OCI-LY7 (cell line): ENCODE measurements at regions not wholly inside any gene's neighbourhood (a gene's known extent, or its start where the extent isn't known, plus 50 kb on each side); places are given as distances from the start of the nearest gene placed in this dataset.
A peak's percentile ranks its signal among the peaks of the same experiment; 100 is the strongest.

Experiments used
- BruUV-seq: library from RNA; stranded (reverse); fragments of 400-500 nt; replicated peaks from 2 replicates; lab custom pipeline; 2021; lab: Mats Ljungman, UMichigan
- CTCF ChIA-PET: fragments of 300-600 bp; sonication (Branson Sonifier 250); formaldehyde crosslinking; loops from one replicate; lab custom pipeline; 2022; ENCODE audit warnings: antibody characterized with exemption; ENCODE audit not compliant: unreplicated experiment; lab: Charles Lee
- POLR2A ChIA-PET: fragments of 300-600 bp; sonication (Branson Sonifier 250); formaldehyde crosslinking; loops from one replicate; lab custom pipeline; 2022; ENCODE audit warnings: antibody characterized with exemption; lab: Charles Lee
- DNase-seq: peaks from one replicate; pipeline ENCODE4 v3.0.0-alpha.2; 2015; ENCODE audit warnings: low spot score
- H2AFZ ChIP-seq: fragments of 200-600 bp; sonication (generic), shearing (Covaris generic); 2 replicates; pipeline ENCODE4 v1.6.1; 2014; ENCODE audit warnings: mild to moderate bottlenecking, antibody characterized with exemption, low read length, moderate library complexity
- H3K27ac ChIP-seq: fragments of 200-600 bp; sonication (generic); 2 replicates; pipeline ENCODE4 v1.5.1; 2014; ENCODE audit warnings: mixed run types, low read depth, mild to moderate bottlenecking, moderate library complexity, low read length, inconsistent platforms; ENCODE audit not compliant: poor library complexity, severe bottlenecking
- H3K36me3 ChIP-seq: fragments of 200-600 bp; sonication (generic); 2 replicates; pipeline ENCODE4 v1.6.1; 2014; ENCODE audit warnings: mild to moderate bottlenecking, antibody characterized with exemption, low read length, moderate library complexity, mixed read lengths; ENCODE audit not compliant: insufficient read depth
- H3K4me1 ChIP-seq: fragments of 200-600 bp; sonication (generic); 2 replicates; pipeline ENCODE4 v1.5.1; 2014; ENCODE audit warnings: mild to moderate bottlenecking, low read length; ENCODE audit not compliant: insufficient read depth, poor library complexity, severe bottlenecking
- H3K4me2 ChIP-seq: fragments of 200-600 bp; sonication (generic); 2 replicates; pipeline ENCODE4 v1.6.1; 2014; ENCODE audit warnings: mild to moderate bottlenecking, low read length
- H3K4me3 ChIP-seq: fragments of 200-600 bp; sonication (generic); 2 replicates; pipeline ENCODE4 v1.5.1; 2014; ENCODE audit warnings: mild to moderate bottlenecking, low read depth, low read length; ENCODE audit not compliant: poor library complexity, severe bottlenecking
- H3K79me2 ChIP-seq: fragments of 200-600 bp; sonication (generic); 2 replicates; pipeline ENCODE4 v1.6.1; 2016; ENCODE audit warnings: low read depth, mild to moderate bottlenecking, low read length, moderate library complexity, mixed read lengths; ENCODE audit not compliant: insufficient read depth
- H3K9me2 ChIP-seq: fragments of 200-600 bp; sonication (generic); 2 replicates; pipeline ENCODE4 v1.6.1; 2016; ENCODE audit warnings: mild to moderate bottlenecking, low read length, mixed read lengths; ENCODE audit not compliant: insufficient read depth
- H3K9me3 ChIP-seq: fragments of 200-600 bp; sonication (generic); 2 replicates; pipeline ENCODE4 v1.6.1; 2014; ENCODE audit warnings: mild to moderate bottlenecking, mixed run types, low read length, mixed read lengths
- H4K20me1 ChIP-seq: fragments of 200-600 bp; sonication (generic); 2 replicates; pipeline ENCODE4 v1.6.1; 2014; ENCODE audit warnings: mild to moderate bottlenecking, antibody characterized with exemption, low read length, moderate library complexity, mixed read lengths; ENCODE audit not compliant: insufficient read depth
- EZH2phosphoT487 ChIP-seq: fragments of 200-600 bp; sonication (generic); IDR thresholded peaks from 2 replicates; pipeline ENCODE4 v1.6.1; 2018; ENCODE audit warnings: low read depth, borderline replicate concordance, mild to moderate bottlenecking, mixed run types, antibody characterized with exemption, low read length, moderate library complexity, mixed read lengths
- intact Hi-C: fragments of 100-400 bp; cut with micrococcal nuclease; formaldehyde crosslinking; loops from one replicate; pipeline ENCODE4 v1.10.0; 2022; ENCODE audit not compliant: unreplicated experiment
- TF ChIP-seq, protein P1 (sequence below): fragments of 200-600 bp; sonication (generic); conservative IDR thresholded peaks from 2 replicates; pipeline ENCODE4 v1.5.1; 2014; ENCODE audit warnings: mild to moderate bottlenecking, antibody characterized with exemption, low read length, moderate library complexity, mixed read lengths

GRCh38 chr7:22565315-22565811 is 65.4 kb upstream of the STEAP1B start:
- H3K4me1 ChIP-seq, result peaks cover 27% of the 10 kb centered on the region
- H3K79me2 ChIP-seq, result no peaks in the 10 kb centered on the region
- H4K20me1 ChIP-seq, result no peaks in the 10 kb centered on the region
- DNase-seq, result peak; percentile 13
- H3K4me2 ChIP-seq, result peak overlapping the region; percentile 24; the same call in 1 of the 2 replicates
- ChIA-PET POLR2A (interaction anchor here (0.5 to 1.3 kb wide), 11 partner anchors 12 to 549 kb away, joined by 3 to 7 read pairs (median 3); partner anchors contain the start of gene IL6), CTCF (interaction anchor here (0.6 to 2.2 kb wide), 3 partner anchors 156 to 482 kb away, joined by 3 to 8 read pairs (median 4); partner anchors contain the start of gene IL6)
- H3K9me3 ChIP-seq, result no peaks in the 10 kb centered on the region
- H3K9me2 ChIP-seq, result no peaks in the 10 kb centered on the region
- no TSS peak for BruUV-seq
- intact Hi-C loops, result loop anchor here (10.0 kb wide), 1 partner anchor 51 kb away; no protein-coding TSS in a partner anchor
- TF ChIP-seq, protein P1, sequence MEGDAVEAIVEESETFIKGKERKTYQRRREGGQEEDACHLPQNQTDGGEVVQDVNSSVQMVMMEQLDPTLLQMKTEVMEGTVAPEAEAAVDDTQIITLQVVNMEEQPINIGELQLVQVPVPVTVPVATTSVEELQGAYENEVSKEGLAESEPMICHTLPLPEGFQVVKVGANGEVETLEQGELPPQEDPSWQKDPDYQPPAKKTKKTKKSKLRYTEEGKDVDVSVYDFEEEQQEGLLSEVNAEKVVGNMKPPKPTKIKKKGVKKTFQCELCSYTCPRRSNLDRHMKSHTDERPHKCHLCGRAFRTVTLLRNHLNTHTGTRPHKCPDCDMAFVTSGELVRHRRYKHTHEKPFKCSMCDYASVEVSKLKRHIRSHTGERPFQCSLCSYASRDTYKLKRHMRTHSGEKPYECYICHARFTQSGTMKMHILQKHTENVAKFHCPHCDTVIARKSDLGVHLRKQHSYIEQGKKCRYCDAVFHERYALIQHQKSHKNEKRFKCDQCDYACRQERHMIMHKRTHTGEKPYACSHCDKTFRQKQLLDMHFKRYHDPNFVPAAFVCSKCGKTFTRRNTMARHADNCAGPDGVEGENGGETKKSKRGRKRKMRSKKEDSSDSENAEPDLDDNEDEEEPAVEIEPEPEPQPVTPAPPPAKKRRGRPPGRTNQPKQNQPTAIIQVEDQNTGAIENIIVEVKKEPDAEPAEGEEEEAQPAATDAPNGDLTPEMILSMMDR, result no peak
- TF ChIP-seq EZH2phosphoT487, result no peak
- H3K27ac ChIP-seq, result no peak overlapping the region
- no peak overlapping the region for H2AFZ ChIP-seq
- H3K4me3 ChIP-seq, result no peak overlapping the region
- no peaks in the 10 kb centered on the region for H3K36me3 ChIP-seq

GRCh38 chr7:22564511-22565045 is 64.6 kb upstream of the STEAP1B start:
- no peak overlapping the region for H3K27ac ChIP-seq
- no peaks in the 10 kb centered on the region for H4K20me1 ChIP-seq
- no peak for DNase-seq
- intact Hi-C loops, result loop anchor here (5.0 to 10.0 kb wide), 3 partner anchors 50 to 508 kb away; no protein-coding TSS in a partner anchor
- H3K79me2 ChIP-seq, result no peaks in the 10 kb centered on the region
- POLR2A ChIA-PET, result interaction anchor here (0.5 to 1.3 kb wide), 8 partner anchors 13 to 599 kb away, joined by 3 to 7 read pairs (median 4); partner anchors contain the start of gene IL6
- H3K9me3 ChIP-seq, result no peaks in the 10 kb centered on the region
- no TSS peak for BruUV-seq
- H3K4me2 ChIP-seq, result peak overlapping the region; percentile 24; the same call in 1 of the 2 replicates
- no peaks in the 10 kb centered on the region for H3K9me2 ChIP-seq
- no peak overlapping the region for H2AFZ ChIP-seq
- CTCF ChIA-PET, result interaction anchor here (0.6 to 2.2 kb wide), 2 partner anchors 157 to 163 kb away, joined by 3 to 8 read pairs; partner anchors contain the start of gene IL6
- H3K4me3 ChIP-seq, result no peak overlapping the region
- TF ChIP-seq, protein P1, result no peak
- no peak for TF ChIP-seq EZH2phosphoT487
- H3K4me1 ChIP-seq, result peaks cover 31% of the 10 kb centered on the region
- H3K36me3 ChIP-seq, result no peaks in the 10 kb centered on the region
